Prostate gland (tissue), 2 donors: ENCODE measurements at regions not wholly inside any gene's neighbourhood (a gene's known extent, or its start where the extent isn't known, plus 50 kb on each side); places are given as distances from the start of the nearest gene placed in this dataset.

Experiments used
- DNase-seq: peaks from one replicate; pipeline ENCODE4 v3.0.0-alpha.2; 2019; ENCODE audit warnings: low spot score
- H3K27ac ChIP-seq, 2 donors: fragments of 200-600 bp; sonication (generic); 2 replicates each; pipeline ENCODE4 v1.5.1; 2017 to 2019
- H3K27me3 ChIP-seq: fragments of 200-600 bp; sonication (generic); replicated peaks from 2 replicates; pipeline ENCODE4 v1.5.1; 2019; ENCODE audit not compliant: insufficient read depth
- H3K36me3 ChIP-seq, 2 donors: fragments of 200-600 bp; sonication (generic); 1 replicate in 1 of 2; 2 replicates in 1 of 2; pipeline versions ENCODE4 v1.5.1 to v1.8.1; 2017 to 2019
- H3K4me1 ChIP-seq: fragments of 200-600 bp; sonication (generic); replicated peaks from 2 replicates; pipeline ENCODE4 v1.5.1; 2019
- H3K4me3 ChIP-seq, 2 donors: fragments of 200-600 bp; sonication (generic); 2 replicates each; pipeline ENCODE4 v1.5.1; 2017 to 2019
- H3K9me3 ChIP-seq: fragments of 200-600 bp; sonication (generic); 2 replicates; pipeline ENCODE4 v1.5.1; 2017
- CTCF ChIP-seq, 4 experiments: fragments of 200-600 bp in 2 of 4; fragments of 450-650 bp in 2 of 4; sonication (generic) in 2 of 4; IDR thresholded peaks; 1 replicate in 3 of 4; 2 replicates in 1 of 4; pipeline ENCODE4 v1.5.1; 2016 to 2019; ENCODE audit warnings: antibody characterized with exemption in 4 of 4, mild to moderate bottlenecking in 2 of 4, moderate library complexity in 2 of 4
- POLR2A ChIP-seq: fragments of 450-650 bp; IDR thresholded peaks from one replicate; pipeline ENCODE4 v1.6.1; 2016; ENCODE audit warnings: antibody characterized with exemption, mild to moderate bottlenecking
- POLR2AphosphoS5 ChIP-seq: sonication (generic); formaldehyde crosslinking; IDR thresholded peaks from one replicate; pipeline ENCODE4 v1.6.1; 2017; ENCODE audit warnings: antibody characterized with exemption
- WGBS: methylation state at CpG from one replicate; pipeline ENCODE4 v1.1.5; 2018; 5-methylcytosine and 5-hydroxymethylcytosine counted together
- intact Hi-C: fragments of 100-400 bp; cut with DNase I; formaldehyde crosslinking; loops from one replicate; pipeline ENCODE4 v1.14.2; 2022

GRCh38 chr2:120954939-120955338 lies 219.3 kb downstream of the GLI2 start:
- WGBS = 35% methylated on average over 8 of the region's 8 CpGs
- Histone ChIP-seq H3K4me1 (no peaks in the 10 kb centered on the region), H3K27me3 (no peaks in the 10 kb centered on the region), H3K9me3 (no peaks in the 10 kb centered on the region), H3K4me3 (no peak overlapping the region), H3K36me3 (no peaks in the 10 kb centered on the region), H3K27ac (no peak overlapping the region)
- TF ChIP-seq POLR2AphosphoS5 (no peak), POLR2A (no peak), CTCF (IDR thresholded peaks at IDR 0.05) (no peak)
- no peak for DNase-seq
- intact Hi-C loops = loop anchor here (10.0 kb wide), 1 partner anchor 120 kb away; no protein-coding TSS in a partner anchor

GRCh38 chr2:120955427-120955826 lies 219.8 kb downstream of the GLI2 start:
- no peaks in the 10 kb centered on the region for H3K27me3 ChIP-seq
- intact Hi-C loops = loop anchor here (10.0 kb wide), 1 partner anchor 119 kb away; no protein-coding TSS in a partner anchor
- no peaks in the 10 kb centered on the region for H3K9me3 ChIP-seq
- no peak overlapping the region for H3K4me3 ChIP-seq
- peak; percentile 41 for DNase-seq
- TF ChIP-seq POLR2A = no peak
- TF ChIP-seq CTCF (IDR thresholded peaks at IDR 0.05) = no peak
- peak; percentile 55 for TF ChIP-seq POLR2AphosphoS5
- H3K27ac ChIP-seq = no peak overlapping the region
- no peaks in the 10 kb centered on the region for H3K4me1 ChIP-seq
- H3K36me3 ChIP-seq = no peaks in the 10 kb centered on the region
- WGBS = 51% methylated on average over 8 of the region's 8 CpGs

- H3K4me1 ChIP-seq = no peaks in the 10 kb centered on the region
- H3K27ac ChIP-seq = no peak overlapping the region
- 95% methylated on average over 13 of the region's 14 CpGs for WGBS
- DNase-seq = no peak
- H3K4me3 ChIP-seq = no peak overlapping the region
- no peaks in the 10 kb centered on the region for H3K9me3 ChIP-seq
- no peaks in the 10 kb centered on the region for H3K36me3 ChIP-seq
- H3K27me3 ChIP-seq = no peaks in the 10 kb centered on the region
- intact Hi-C loops = loop anchor here (10.0 kb wide), 1 partner anchor 118 kb away; no protein-coding TSS in a partner anchor
- TF ChIP-seq POLR2A (no peak), CTCF (IDR thresholded peaks at IDR 0.05) (no peak)
Observed at GRCh38 chr2:120956486-120957156, 221.0 kb downstream of the GLI2 start.

GRCh38 chr2:120957905-120958304 lies 222.2 kb downstream of the GLI2 start:
- intact Hi-C loops = loop anchor here (10.0 kb wide), 1 partner anchor 117 kb away; no protein-coding TSS in a partner anchor
- Histone ChIP-seq H3K27ac (no peak overlapping the region), H3K9me3 (no peaks in the 10 kb centered on the region), H3K4me1 (no peaks in the 10 kb centered on the region), H3K4me3 (no peak overlapping the region), H3K36me3 (no peaks in the 10 kb centered on the region), H3K27me3 (no peaks in the 10 kb centered on the region)
- DNase-seq = no peak
- TF ChIP-seq POLR2AphosphoS5 = no peak
- TF ChIP-seq CTCF (IDR thresholded peaks at IDR 0.05) = no peak
- no peak for TF ChIP-seq POLR2A
- 85% methylated on average over 5 of the region's 5 CpGs for WGBS
